ENCODE measurements at regions not wholly inside any gene's neighbourhood (a gene's known extent, or its start where the extent isn't known, plus 50 kb on each side); places are given as distances from the start of the nearest gene placed in this dataset.
A peak's percentile ranks its signal among the peaks of the same experiment; 100 is the strongest.
"Not testable (repeated sequence)": the region's sequence is repeated elsewhere in the genome, so short reads cannot be mapped to it uniquely, and the experiment has no call there.

- Histone ChIP-seq H3K27ac (ENCODE audit: insufficient read depth, low read length, poor library complexity, severe bottlenecking) (no peak overlapping the region), H3K4me3 (ENCODE audit: insufficient read depth, low read depth, low read length, poor library complexity, severe bottlenecking) (no peak overlapping the region), H3K9me3 (ENCODE audit: control insufficient read depth, low read length) (no peaks in the 10 kb centered on the region), H3K27me3 (replicated peaks; ENCODE audit: control insufficient read depth, insufficient read depth, low read length, poor library complexity, severe bottlenecking) (peaks cover 2% of the 10 kb centered on the region), H3K36me3 (ENCODE audit: control insufficient read depth, insufficient read depth, low read length) (no peaks in the 10 kb centered on the region), H3K4me1 (ENCODE audit: control insufficient read depth, insufficient read depth, low read length, poor library complexity, severe bottlenecking) (no peaks in the 10 kb centered on the region)
- DNase-seq, result no peak
Measured at GRCh38 chr22:22957090-22957489, 69.5 kb downstream of the IGLL5 start.

DNA sequence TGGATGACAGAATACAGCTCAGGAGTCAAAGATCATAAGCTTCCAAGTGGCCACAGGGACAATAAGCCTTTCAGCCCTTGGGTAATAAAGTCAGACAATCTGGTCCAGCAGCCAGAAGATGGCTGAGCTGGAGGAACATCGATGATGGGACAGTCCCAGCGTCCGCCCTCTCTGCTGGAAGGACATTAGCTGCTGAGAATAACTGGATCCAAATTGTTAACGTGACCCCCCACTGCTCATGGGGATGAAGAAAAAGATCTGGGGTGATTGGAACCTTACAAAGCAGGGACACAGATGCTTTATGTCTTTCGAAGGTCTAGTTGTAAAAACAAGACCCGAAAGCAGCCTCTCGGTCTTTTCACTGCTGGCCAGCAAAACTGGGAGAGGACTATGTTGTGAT is 71.0 kb downstream of the IGLL5 start:
- H3K4me3 ChIP-seq (ENCODE audit: insufficient read depth, low read depth, low read length, poor library complexity, severe bottlenecking), result no peak overlapping the region
- H3K4me1 ChIP-seq (ENCODE audit: control insufficient read depth, insufficient read depth, low read length, poor library complexity, severe bottlenecking), result no peaks in the 10 kb centered on the region
- no peak for DNase-seq
- peaks cover 2% of the 10 kb centered on the region for H3K27me3 ChIP-seq (replicated peaks; ENCODE audit: control insufficient read depth, insufficient read depth, low read length, poor library complexity, severe bottlenecking)
- H3K27ac ChIP-seq (ENCODE audit: insufficient read depth, low read length, poor library complexity, severe bottlenecking), result no peak overlapping the region
- H3K36me3 ChIP-seq (ENCODE audit: control insufficient read depth, insufficient read depth, low read length), result no peaks in the 10 kb centered on the region
- H3K9me3 ChIP-seq (ENCODE audit: control insufficient read depth, low read length), result no peaks in the 10 kb centered on the region

GRCh38 chr22:22959147-22959827 is 71.7 kb downstream of the IGLL5 start:
- no peaks in the 10 kb centered on the region for H3K36me3 ChIP-seq (ENCODE audit: control insufficient read depth, insufficient read depth, low read length)
- H3K9me3 ChIP-seq (ENCODE audit: control insufficient read depth, low read length), result no peaks in the 10 kb centered on the region
- DNase-seq, result peak; percentile 36 to 52 (median 47)
- no peak overlapping the region for H3K4me3 ChIP-seq (ENCODE audit: insufficient read depth, low read depth, low read length, poor library complexity, severe bottlenecking)
- H3K4me1 ChIP-seq (ENCODE audit: control insufficient read depth, insufficient read depth, low read length, poor library complexity, severe bottlenecking), result no peaks in the 10 kb centered on the region
- no peak overlapping the region for H3K27ac ChIP-seq (ENCODE audit: insufficient read depth, low read length, poor library complexity, severe bottlenecking)
- peaks cover 2% of the 10 kb centered on the region for H3K27me3 ChIP-seq (replicated peaks; ENCODE audit: control insufficient read depth, insufficient read depth, low read length, poor library complexity, severe bottlenecking)

DNA sequence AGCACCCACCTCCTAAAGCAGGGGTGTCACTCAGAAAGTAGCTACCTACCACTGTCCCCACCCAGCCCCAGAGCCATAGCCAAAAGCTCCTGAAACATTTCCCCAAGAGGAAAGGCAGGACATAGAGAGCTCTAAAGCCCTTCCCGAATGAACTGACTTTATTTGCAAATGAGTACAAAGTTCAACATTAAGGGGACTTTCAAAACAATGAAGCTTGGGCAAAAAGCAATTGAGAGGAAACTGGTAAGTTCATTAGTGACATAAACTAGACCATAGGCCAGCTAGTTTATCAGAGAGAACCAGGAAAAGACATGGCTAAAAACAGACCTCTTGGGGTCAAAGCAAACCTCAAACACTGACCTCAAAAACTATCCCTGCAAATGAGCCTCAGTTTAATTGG is 72.7 kb downstream of the IGLL5 start:
- Histone ChIP-seq H3K36me3 (ENCODE audit: control insufficient read depth, insufficient read depth, low read length) (no peaks in the 10 kb centered on the region), H3K4me3 (ENCODE audit: insufficient read depth, low read depth, low read length, poor library complexity, severe bottlenecking) (no peak overlapping the region), H3K9me3 (ENCODE audit: control insufficient read depth, low read length) (no peaks in the 10 kb centered on the region), H3K27ac (ENCODE audit: insufficient read depth, low read length, poor library complexity, severe bottlenecking) (no peak overlapping the region), H3K4me1 (ENCODE audit: control insufficient read depth, insufficient read depth, low read length, poor library complexity, severe bottlenecking) (no peaks in the 10 kb centered on the region), H3K27me3 (replicated peaks; ENCODE audit: control insufficient read depth, insufficient read depth, low read length, poor library complexity, severe bottlenecking) (no peaks in the 10 kb centered on the region)
- DNase-seq, result no peak

- Histone ChIP-seq H3K4me3 (ENCODE audit: insufficient read depth, low read depth, low read length, poor library complexity, severe bottlenecking) (no peak overlapping the region), H3K36me3 (ENCODE audit: control insufficient read depth, insufficient read depth, low read length) (no peaks in the 10 kb centered on the region), H3K9me3 (ENCODE audit: control insufficient read depth, low read length) (no peaks in the 10 kb centered on the region), H3K4me1 (ENCODE audit: control insufficient read depth, insufficient read depth, low read length, poor library complexity, severe bottlenecking) (no peaks in the 10 kb centered on the region), H3K27ac (ENCODE audit: insufficient read depth, low read length, poor library complexity, severe bottlenecking) (no peak overlapping the region), H3K27me3 (replicated peaks; ENCODE audit: control insufficient read depth, insufficient read depth, low read length, poor library complexity, severe bottlenecking) (no peaks in the 10 kb centered on the region)
- no peak for DNase-seq
Measured at GRCh38 chr22:22961574-22961973, 74.0 kb downstream of the IGLL5 start.

DNA sequence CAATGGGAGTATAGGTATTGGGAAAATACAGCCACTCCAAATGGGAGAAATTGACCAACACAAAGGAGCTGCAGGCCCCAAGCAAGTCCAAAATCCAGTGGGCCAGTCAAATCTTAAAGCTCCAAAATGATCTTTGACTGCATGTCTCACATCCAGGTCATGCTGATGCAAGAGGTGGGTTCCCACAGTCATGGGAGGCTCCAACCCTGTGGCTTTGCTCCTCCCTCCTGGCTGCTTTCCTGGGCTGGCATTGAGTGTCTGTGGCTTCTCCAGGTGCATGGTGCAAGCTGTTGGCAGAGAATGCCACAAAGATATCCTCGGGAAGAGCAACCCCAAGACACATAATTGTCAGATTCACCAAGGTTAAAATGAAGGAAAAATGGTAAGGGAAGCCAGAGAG is 80.8 kb downstream of the IGLL5 start:
- H3K27me3 ChIP-seq (replicated peaks; ENCODE audit: control insufficient read depth, insufficient read depth, low read length, poor library complexity, severe bottlenecking), result no peaks in the 10 kb centered on the region
- H3K9me3 ChIP-seq (ENCODE audit: control insufficient read depth, low read length), result no peaks in the 10 kb centered on the region
- no peak overlapping the region for H3K4me3 ChIP-seq (ENCODE audit: insufficient read depth, low read depth, low read length, poor library complexity, severe bottlenecking)
- no peak overlapping the region for H3K27ac ChIP-seq (ENCODE audit: insufficient read depth, low read length, poor library complexity, severe bottlenecking)
- H3K4me1 ChIP-seq (ENCODE audit: control insufficient read depth, insufficient read depth, low read length, poor library complexity, severe bottlenecking), result no peaks in the 10 kb centered on the region
- DNase-seq, result no peak
- H3K36me3 ChIP-seq (ENCODE audit: control insufficient read depth, insufficient read depth, low read length), result no peaks in the 10 kb centered on the region

DNA sequence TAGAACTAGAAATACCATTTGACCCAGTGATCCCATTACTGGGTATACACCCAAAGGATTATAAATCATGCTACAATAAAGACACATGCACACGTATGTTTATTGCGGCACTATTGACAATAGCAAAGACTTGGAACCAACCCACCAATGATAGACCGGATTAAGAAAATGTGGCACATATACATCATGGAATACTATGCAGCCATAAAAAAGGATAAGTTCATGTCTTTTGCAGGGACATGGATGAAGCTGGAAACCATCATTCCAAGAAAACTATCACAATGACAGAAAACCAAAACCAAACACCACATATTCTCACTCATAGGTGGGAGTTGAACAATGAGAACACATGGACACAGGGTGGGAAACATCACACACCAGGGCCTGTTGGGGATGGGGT is 85.0 kb downstream of the IGLL5 start:
- H3K9me3 ChIP-seq (ENCODE audit: control insufficient read depth, low read length); DNase-seq; H3K27me3 ChIP-seq (replicated peaks; ENCODE audit: control insufficient read depth, insufficient read depth, low read length, poor library complexity, severe bottlenecking): not testable (repeated sequence)

DNA sequence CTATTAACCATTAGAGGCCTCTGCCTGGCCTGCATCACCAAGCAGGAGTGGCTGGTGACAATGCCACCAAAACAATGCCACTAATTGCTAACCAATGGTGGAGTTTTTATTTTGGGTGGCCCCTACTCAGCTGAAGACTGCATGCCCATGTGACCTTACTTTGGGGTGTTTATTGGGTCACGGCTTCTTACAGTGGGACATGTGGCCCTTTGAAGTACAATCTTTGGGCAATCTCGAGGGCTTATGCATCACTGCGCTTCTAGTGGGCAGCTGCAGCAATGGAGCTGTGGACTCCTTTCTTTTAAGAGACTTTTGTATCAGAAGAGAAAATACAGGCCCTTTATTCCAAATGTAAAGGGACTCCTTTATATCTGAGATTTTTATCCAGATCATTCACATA is 85.7 kb downstream of the IGLL5 start:
- no peaks in the 10 kb centered on the region for H3K4me1 ChIP-seq (ENCODE audit: control insufficient read depth, insufficient read depth, low read length, poor library complexity, severe bottlenecking)
- H3K9me3 ChIP-seq (ENCODE audit: control insufficient read depth, low read length), result no peaks in the 10 kb centered on the region
- no peak overlapping the region for H3K4me3 ChIP-seq (ENCODE audit: insufficient read depth, low read depth, low read length, poor library complexity, severe bottlenecking)
- H3K27me3 ChIP-seq (replicated peaks; ENCODE audit: control insufficient read depth, insufficient read depth, low read length, poor library complexity, severe bottlenecking), result no peaks in the 10 kb centered on the region
- no peak for DNase-seq
- H3K36me3 ChIP-seq (ENCODE audit: control insufficient read depth, insufficient read depth, low read length), result no peaks in the 10 kb centered on the region
- H3K27ac ChIP-seq (ENCODE audit: insufficient read depth, low read length, poor library complexity, severe bottlenecking), result no peak overlapping the region

More for the DNA sequence above, 85.0 kb downstream of the IGLL5 start:
- not testable (repeated sequence) for H3K4me1 ChIP-seq (ENCODE audit: control insufficient read depth, insufficient read depth, low read length, poor library complexity, severe bottlenecking); H3K27ac ChIP-seq (ENCODE audit: insufficient read depth, low read length, poor library complexity, severe bottlenecking); H3K36me3 ChIP-seq (ENCODE audit: control insufficient read depth, insufficient read depth, low read length); H3K4me3 ChIP-seq (ENCODE audit: insufficient read depth, low read depth, low read length, poor library complexity, severe bottlenecking)

DNA sequence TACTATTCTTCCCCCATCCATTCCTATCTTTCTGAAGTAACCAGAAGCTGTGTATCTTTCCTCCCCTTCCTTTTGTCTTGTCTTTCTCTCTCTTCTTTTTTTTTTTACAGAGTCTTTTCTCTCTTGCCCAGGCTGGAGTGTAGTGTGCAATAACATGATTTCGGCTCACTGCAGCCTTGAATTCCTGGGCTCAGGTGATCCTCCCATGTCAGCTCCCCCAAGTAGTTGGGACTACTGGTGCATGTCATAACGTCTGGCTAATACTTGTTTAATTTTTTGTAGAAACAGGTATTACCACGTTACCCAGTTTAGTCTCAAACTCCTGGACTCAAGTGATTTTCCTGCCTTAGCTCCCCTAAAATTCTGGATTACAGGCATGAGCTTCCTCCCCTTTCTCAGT is 86.5 kb downstream of the IGLL5 start:
- Histone ChIP-seq H3K9me3 (ENCODE audit: control insufficient read depth, low read length) (no peaks in the 10 kb centered on the region), H3K4me3 (ENCODE audit: insufficient read depth, low read depth, low read length, poor library complexity, severe bottlenecking) (no peak overlapping the region), H3K27ac (ENCODE audit: insufficient read depth, low read length, poor library complexity, severe bottlenecking) (no peak overlapping the region), H3K27me3 (replicated peaks; ENCODE audit: control insufficient read depth, insufficient read depth, low read length, poor library complexity, severe bottlenecking) (no peaks in the 10 kb centered on the region), H3K4me1 (ENCODE audit: control insufficient read depth, insufficient read depth, low read length, poor library complexity, severe bottlenecking) (no peaks in the 10 kb centered on the region), H3K36me3 (ENCODE audit: control insufficient read depth, insufficient read depth, low read length) (no peaks in the 10 kb centered on the region)
- DNase-seq, result no peak

DNA sequence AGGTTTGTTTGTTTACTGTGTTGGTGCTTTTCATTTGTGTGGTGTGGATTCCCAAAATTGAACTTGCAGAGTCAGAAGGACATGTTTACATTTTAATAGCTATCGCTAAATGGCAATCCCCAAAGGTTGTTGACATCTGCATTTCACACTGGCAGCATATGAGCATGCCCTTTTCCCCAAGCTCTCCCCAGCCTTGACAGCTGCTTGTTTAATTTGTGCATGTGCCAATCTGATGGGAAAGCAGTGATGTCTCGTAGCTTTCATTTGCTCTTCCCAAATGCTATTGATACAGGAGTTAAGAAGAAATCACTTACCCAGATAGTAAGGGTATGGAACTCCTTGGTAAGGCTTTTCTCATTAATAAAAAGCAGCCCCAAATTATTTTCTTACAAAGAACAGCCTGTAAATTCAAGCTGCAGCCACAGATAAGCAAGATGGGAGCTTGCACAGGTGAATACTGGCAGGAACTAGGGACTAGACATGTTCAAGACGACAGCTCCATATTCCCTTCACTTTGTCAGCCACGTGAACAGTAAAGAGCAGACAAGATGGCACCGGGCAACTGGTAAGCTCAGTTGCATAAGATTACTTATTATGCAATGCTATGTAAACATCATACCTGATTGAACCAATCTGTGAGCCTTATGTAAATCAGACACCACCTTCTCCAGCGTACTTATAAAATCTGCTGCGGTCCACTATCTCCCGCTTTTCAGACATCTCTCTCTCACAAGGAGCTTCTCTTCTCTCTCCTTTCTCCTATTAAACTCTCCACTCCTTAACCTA is 87.4 kb downstream of the IGLL5 start:
- H3K4me3 ChIP-seq (ENCODE audit: insufficient read depth, low read depth, low read length, poor library complexity, severe bottlenecking), result no peak overlapping the region
- H3K4me1 ChIP-seq (ENCODE audit: control insufficient read depth, insufficient read depth, low read length, poor library complexity, severe bottlenecking), result no peaks in the 10 kb centered on the region
- no peak for DNase-seq
- no peaks in the 10 kb centered on the region for H3K27me3 ChIP-seq (replicated peaks; ENCODE audit: control insufficient read depth, insufficient read depth, low read length, poor library complexity, severe bottlenecking)
- H3K9me3 ChIP-seq (ENCODE audit: control insufficient read depth, low read length), result no peaks in the 10 kb centered on the region
- no peak overlapping the region for H3K27ac ChIP-seq (ENCODE audit: insufficient read depth, low read length, poor library complexity, severe bottlenecking)
- H3K36me3 ChIP-seq (ENCODE audit: control insufficient read depth, insufficient read depth, low read length), result no peaks in the 10 kb centered on the region
